ENCODE measurements at regions not wholly inside any gene's neighbourhood (a gene's known extent, or its start where the extent isn't known, plus 50 kb on each side); places are given as distances from the start of the nearest gene placed in this dataset.

- TF ChIP-seq CTCF (IDR thresholded peaks at IDR 0.05; ENCODE audit: insufficient read depth, low read length) (no peak), POLR2AphosphoS5 (IDR thresholded peaks at IDR 0.05; ENCODE audit: low read depth) (no peak)
These were observed 71.5 kb upstream of the RGS2 start for GRCh38 chr1:192737306-192737705.

All from HL-60 (cell line).